ENCODE measurements at regions not wholly inside any gene's neighbourhood (a gene's known extent, or its start where the extent isn't known, plus 50 kb on each side); places are given as distances from the start of the nearest gene placed in this dataset.
A peak's percentile ranks its signal among the peaks of the same experiment; 100 is the strongest.
"Not testable (repeated sequence)": the region's sequence is repeated elsewhere in the genome, so short reads cannot be mapped to it uniquely, and the experiment has no call there.

DNA sequence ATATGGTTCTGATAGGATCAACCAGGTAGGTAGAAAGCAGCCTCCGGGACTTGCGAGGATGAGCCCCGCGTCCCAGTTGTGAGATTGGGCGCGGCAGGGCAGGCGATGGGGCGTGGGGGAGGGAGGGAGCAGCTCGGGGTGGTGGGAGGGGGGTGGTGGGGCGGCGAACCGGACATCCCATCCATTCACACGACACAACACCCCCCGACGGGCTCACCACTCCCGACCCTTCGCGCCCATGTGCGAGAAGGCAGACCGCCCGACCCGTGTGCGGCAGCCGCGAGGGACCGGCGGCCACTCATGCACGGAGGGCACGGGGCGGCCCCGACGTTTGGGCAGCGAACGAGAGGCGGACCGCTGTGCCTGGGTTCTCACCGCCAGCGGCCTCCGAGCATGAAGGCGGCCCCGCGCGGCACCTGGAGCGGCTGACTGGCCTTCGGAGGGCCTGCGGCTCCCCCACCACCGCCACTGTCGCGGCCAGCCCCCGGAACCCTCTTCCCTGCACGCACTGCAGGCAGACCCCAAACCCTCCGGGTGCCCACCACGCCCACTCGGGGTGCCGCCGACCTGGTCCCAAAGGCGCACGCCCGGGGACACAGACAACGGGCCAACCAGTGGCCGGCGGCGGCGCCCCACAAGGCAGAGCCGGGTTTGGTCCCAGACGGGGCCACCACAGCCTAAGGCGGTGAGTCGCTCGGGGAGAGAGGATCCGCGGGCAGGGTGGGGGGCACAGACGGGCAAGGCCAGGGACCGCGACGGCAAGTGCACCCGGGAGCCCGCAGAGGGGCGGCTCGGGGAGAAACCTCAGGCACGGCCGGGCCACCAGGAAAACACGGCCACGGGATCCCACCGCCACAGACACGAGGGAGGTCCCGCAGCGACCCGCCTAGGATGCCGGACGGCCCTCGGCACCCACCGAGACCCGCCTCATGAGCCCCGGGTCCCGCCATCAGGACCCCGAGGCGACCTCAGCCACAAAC lies 769.2 kb upstream of the DEFB115 start:
- H3K9me3 ChIP-seq (ENCODE audit: low read depth), result no peaks in the 10 kb centered on the region

DNA sequence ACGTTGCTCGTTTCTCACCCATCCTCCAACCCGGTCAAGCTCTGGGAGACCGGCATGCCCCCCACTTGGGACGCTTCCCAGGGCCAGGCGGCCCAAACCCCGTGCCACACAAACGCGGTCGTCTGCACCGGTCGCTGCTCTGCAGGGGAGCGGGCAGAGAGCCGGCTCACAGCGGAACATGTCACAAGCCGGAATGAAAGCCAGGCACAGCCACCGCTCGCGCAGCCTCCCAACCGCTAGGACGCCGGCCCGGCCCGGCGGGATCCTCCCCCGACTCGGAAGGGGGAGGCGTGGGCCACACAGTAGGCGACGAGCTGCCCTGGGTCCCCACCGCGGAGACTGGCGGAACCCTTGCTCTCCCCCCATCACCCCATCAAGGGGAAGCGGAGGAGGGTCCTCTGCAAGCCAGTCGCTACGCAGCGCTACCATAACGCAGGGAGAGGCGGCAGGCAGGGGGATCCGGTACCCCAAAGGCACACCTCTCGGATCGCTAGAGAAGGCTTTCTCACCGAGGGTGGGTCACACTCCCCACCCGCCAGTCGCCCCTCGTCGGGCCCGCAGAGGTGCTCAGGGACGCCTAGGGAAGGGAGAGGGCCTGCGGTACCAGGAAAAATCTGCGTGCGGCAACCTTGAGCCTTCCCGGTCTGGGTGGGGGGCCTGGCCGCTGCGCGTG lies 768.4 kb upstream of the DEFB115 start:
- Histone ChIP-seq H3K4me1 (ENCODE audit: low read depth) (no peaks in the 10 kb centered on the region), H3K36me3 (no peaks in the 10 kb centered on the region), H3K27ac (no peak overlapping the region), H3K27me3 (peaks cover 36% of the 10 kb centered on the region), H3K9me3 (ENCODE audit: low read depth) (no peaks in the 10 kb centered on the region), H3K4me3 (peak overlapping the region; percentile 36)
- TF ChIP-seq CTCF (IDR thresholded peaks at IDR 0.05; ENCODE audit: low read depth, low read length), result no peak
- peak in 1 of 2 donors; percentile 49 for DNase-seq (ENCODE audit: low read depth in 1 of 2, low spot score in 1 of 2)

More for the DNA sequence above, 769.2 kb upstream of the DEFB115 start:
- DNase-seq (ENCODE audit: low read depth in 1 of 2, low spot score in 1 of 2), result no peak
- Histone ChIP-seq H3K4me3 (peak overlapping the region; percentile 36), H3K4me1 (ENCODE audit: low read depth) (no peaks in the 10 kb centered on the region), H3K27me3 (peaks cover 36% of the 10 kb centered on the region), H3K27ac (no peak overlapping the region), H3K36me3 (no peaks in the 10 kb centered on the region)
- no peak for TF ChIP-seq CTCF (IDR thresholded peaks at IDR 0.05; ENCODE audit: low read depth, low read length)

DNA sequence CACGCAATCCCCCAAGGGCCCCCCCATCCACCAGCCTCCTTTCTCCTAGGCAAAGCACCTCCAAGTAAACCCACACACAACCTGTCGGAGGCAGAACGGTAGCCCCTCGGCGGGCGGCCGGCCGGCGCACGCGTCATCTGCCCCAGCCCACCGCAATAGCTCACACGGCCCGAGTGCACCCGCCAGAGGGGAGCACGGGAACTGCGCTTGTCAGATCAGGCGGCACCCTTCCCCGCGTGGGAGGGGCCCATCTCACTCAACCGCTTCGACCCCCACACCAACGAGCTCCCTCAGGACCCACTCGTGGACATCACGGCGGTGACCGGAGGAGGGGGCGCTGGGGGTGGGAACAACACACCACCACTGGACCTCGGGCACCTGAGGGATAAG lies 767.9 kb upstream of the DEFB115 start:
- H3K4me3 ChIP-seq, result peak overlapping the region; percentile 36
- TF ChIP-seq CTCF (IDR thresholded peaks at IDR 0.05; ENCODE audit: low read depth, low read length), result no peak
- H3K9me3 ChIP-seq (ENCODE audit: low read depth), result no peaks in the 10 kb centered on the region
- DNase-seq (ENCODE audit: low read depth in 1 of 2, low spot score in 1 of 2), result peak in 1 of 2 donors; percentile 25
- no peaks in the 10 kb centered on the region for H3K36me3 ChIP-seq
- peaks cover 36% of the 10 kb centered on the region for H3K27me3 ChIP-seq
- H3K4me1 ChIP-seq (ENCODE audit: low read depth), result no peaks in the 10 kb centered on the region
- no peak overlapping the region for H3K27ac ChIP-seq

- Histone ChIP-seq H3K4me3 (no peak overlapping the region), H3K4me1 (ENCODE audit: low read depth) (no peaks in the 10 kb centered on the region), H3K36me3 (no peaks in the 10 kb centered on the region), H3K27me3 (peaks cover 36% of the 10 kb centered on the region), H3K9me3 (ENCODE audit: low read depth) (no peaks in the 10 kb centered on the region), H3K27ac (no peak overlapping the region)
- TF ChIP-seq CTCF (IDR thresholded peaks at IDR 0.05; ENCODE audit: low read depth, low read length), result no peak
- no peak for DNase-seq (ENCODE audit: low read depth in 1 of 2, low spot score in 1 of 2)
Observed at GRCh38 chr20:30491016-30491415, 766.4 kb upstream of the DEFB115 start.

DNA sequence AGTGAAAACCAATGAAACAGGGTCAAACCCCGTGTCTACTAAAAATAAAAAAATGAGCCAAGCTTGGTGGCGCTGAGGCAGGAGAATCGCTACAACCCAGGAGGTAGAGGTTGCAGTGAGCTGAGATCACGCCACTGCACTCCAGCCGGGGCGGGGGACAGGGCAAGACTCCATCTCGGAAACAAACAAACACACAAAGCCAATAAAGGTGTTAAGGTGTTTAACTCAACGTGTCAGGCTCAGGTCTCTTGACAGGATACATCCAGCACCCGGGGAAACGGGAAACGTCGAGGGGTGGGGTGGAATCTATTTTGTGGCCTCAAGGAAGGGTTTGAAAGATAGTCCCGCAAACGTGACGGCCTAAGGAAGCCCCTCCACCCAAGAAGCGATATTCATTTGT lies 760.8 kb upstream of the DEFB115 start:
- H3K4me1 ChIP-seq (ENCODE audit: low read depth), result peaks cover 10% of the 10 kb centered on the region
- H3K36me3 ChIP-seq; H3K4me3 ChIP-seq; H3K27me3 ChIP-seq; DNase-seq (ENCODE audit: low read depth in 1 of 2, low spot score in 1 of 2); H3K27ac ChIP-seq; H3K9me3 ChIP-seq (ENCODE audit: low read depth): not testable (repeated sequence)

DNA sequence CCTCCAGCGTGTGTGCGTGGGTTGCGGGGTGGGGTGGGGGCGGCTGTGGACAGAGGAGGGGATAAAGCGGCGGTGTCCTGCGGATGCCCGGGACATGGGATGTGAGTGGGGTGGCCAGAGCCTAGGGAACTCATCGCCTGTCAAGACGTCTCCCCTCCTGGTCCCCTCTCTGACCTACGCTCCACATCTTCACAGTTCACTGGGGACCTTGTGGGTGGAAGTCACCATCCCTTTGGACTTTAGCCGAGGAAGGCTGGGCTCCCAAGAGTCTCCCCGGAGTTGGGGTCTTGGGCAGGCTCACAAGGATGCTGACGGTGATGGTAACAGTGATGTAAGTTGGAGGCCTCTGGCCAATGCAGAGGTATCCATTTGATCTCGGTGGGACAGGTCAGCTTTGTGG lies 760.3 kb upstream of the DEFB115 start:
- H3K36me3 ChIP-seq; H3K4me3 ChIP-seq; DNase-seq (ENCODE audit: low read depth in 1 of 2, low spot score in 1 of 2); H3K9me3 ChIP-seq (ENCODE audit: low read depth); H3K27me3 ChIP-seq; H3K27ac ChIP-seq: not testable (repeated sequence)
- H3K4me1 ChIP-seq (ENCODE audit: low read depth), result peaks cover 10% of the 10 kb centered on the region

Data from cardiac muscle cell (in vitro differentiated cells and primary cell).